ENCODE measurements at regions not wholly inside any gene's neighbourhood (a gene's known extent, or its start where the extent isn't known, plus 50 kb on each side); places are given as distances from the start of the nearest gene placed in this dataset.
"Not testable (repeated sequence)": the region's sequence is repeated elsewhere in the genome, so short reads cannot be mapped to it uniquely, and the experiment has no call there.

DNA sequence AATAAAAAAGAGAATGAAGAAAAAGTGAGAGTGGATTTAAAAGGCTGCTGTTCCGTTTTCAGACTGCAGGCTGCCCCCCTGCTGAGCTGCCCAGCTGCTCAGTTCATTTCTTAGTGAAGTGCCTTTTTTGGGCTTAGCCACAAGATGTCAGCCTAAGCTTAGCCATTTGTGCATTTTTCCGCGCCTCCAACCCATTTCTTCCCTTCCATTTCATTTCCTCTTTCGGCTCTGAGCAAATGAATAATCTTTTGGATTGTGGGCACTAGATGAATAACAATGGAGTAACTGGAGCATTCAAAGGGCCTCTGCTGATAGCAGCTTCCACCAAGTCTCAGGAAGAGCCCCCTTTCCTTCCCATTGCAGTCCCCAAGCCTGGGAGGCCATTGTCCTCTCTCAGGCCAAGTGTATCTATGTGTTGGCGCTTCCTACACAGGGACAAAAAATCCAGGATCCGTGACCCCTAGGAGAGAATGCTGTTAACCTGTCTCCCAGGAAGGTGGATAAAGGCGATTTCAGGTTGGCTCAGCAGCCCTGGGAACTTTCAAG is 83.5 kb upstream of the SPTLC3 start:
- peak; percentile 73 for DNase-seq

- peak; percentile 58 for DNase-seq
Observed at GRCh38 chr20:12925863-12926793, 82.6 kb upstream of the SPTLC3 start.

- no peak for DNase-seq
Observed at GRCh38 chr20:12927489-12927888, 81.3 kb upstream of the SPTLC3 start.

- DNase-seq: no peak
Observed at GRCh38 chr20:12928358-12928754, 80.4 kb upstream of the SPTLC3 start.

GRCh38 chr20:12928755-12929401 is 79.9 kb upstream of the SPTLC3 start:
- DNase-seq: peak; percentile 10

GRCh38 chr20:12936020-12936419 is 72.8 kb upstream of the SPTLC3 start:
- DNase-seq: no peak

DNA sequence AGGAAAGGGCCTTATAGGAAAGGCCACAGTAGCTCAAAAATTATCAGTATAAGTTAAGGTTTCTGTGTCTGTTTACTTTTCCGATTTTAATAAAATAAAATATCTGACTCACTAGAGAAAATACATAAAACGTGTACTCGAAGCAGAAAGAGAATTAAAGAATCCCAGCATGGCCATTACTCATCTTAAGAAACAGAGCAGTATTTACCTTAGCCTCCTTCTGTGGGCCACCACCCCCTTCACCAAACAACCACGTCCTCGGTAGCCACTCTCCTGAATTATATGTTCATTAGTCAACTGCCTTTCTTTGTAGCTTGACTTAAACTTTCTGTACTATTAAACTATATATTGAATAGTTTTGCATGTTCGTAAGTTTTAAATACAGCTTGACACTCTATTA is 72.2 kb upstream of the SPTLC3 start:
- DNase-seq: no peak

DNA sequence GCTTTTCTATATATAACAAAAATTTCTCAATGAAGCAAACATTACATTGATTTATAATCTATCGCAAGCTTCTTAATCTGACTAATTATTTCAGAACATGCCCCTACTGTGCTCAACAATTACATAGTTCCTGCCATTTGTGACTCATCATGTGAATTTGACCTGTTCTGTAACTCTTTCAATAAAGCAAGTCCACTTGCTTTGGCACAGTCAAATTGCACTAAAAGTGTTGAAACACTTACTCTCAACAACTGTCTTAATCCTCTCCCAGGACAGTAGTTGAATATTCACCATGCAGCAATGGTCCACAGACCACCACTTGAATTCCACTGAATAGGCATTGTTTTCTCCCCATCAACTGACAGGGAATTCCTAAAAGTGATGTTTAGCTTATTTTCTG is 67.7 kb upstream of the SPTLC3 start:
- no peak for DNase-seq

GRCh38 chr20:12942123-12942522 is 66.6 kb upstream of the SPTLC3 start:
- no peak for DNase-seq

DNA sequence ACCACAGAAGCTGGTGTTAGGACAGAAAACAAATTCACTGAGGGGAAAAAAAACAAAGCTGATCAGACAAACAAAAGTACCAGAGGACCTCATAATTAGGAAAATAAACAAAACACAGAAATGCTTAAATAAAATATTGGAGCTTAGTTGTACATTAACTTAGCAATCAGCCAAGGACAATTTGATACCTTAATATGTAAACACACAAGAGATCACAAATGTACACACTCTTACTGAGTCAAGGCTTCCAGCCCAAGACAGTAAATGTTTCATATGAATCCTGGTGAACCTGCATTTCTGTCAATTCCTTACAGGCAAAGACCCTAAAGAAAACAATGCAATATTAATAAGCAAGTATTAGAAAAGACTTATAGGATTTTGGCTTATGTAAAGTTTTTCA is 62.0 kb upstream of the SPTLC3 start:
- no peak for DNase-seq

DNA sequence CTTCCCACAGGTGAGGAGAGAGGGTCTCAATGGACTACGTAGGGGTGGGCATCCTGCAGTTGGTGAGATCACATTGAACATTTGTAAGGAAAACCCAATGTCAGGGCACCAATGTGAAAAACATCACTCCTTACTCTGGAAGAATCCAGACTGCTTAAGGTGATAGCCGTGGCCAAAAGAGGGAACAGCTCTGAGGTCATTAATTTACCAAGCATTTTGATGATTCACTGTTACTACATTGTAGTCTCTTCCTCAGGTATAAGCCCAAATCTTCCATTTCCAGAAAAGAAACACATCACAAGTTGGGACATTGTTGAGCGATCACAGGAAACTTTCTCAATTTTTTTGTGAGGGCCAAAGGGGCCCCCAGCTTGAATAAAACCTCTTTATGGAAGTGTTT is 61.1 kb upstream of the SPTLC3 start:
- no peak for DNase-seq

- DNase-seq: no peak
Observed at GRCh38 chr20:12949429-12949980, 59.3 kb upstream of the SPTLC3 start.

GRCh38 chr20:12954254-12954653 is 54.5 kb upstream of the SPTLC3 start:
- DNase-seq: not testable (repeated sequence)

- DNase-seq: no peak
Observed at GRCh38 chr20:12955611-12956010, 53.2 kb upstream of the SPTLC3 start.

DNA sequence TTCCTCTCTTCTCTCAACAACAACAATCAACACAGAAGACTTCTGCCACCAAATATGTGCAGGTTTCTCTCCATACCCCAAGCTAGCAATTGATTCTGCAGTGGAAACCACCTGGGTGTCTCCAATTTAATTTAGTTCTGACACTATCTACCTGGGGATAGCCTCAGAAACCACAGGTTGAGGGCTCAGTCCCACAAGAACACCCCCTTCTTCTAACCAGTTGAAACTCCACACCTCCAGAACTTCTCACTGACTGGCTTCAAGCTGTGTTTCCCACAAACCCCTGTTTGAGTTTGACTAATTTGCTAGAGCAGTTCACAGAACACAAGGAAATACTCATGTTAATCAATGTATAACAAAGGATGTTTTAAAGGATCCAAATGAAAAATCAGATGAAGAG is 52.5 kb upstream of the SPTLC3 start:
- no peak for DNase-seq

GRCh38 chr20:12957968-12958367 is 50.8 kb upstream of the SPTLC3 start:
- DNase-seq: no peak

Measured in hematopoietic multipotent progenitor cell treated with erythropoietin and hydrocortisone succinate and interleukin-3 and kit ligand, for 8 days (in vitro differentiated cells).